ENCODE measurements at regions not wholly inside any gene's neighbourhood (a gene's known extent, or its start where the extent isn't known, plus 50 kb on each side); places are given as distances from the start of the nearest gene placed in this dataset.
"Not testable (repeated sequence)": the region's sequence is repeated elsewhere in the genome, so short reads cannot be mapped to it uniquely, and the experiment has no call there.

GRCh38 chrX:5306654-5307121 is 922.0 kb downstream of the NLGN4X start:
- intact Hi-C loops (cut with micrococcal nuclease): no loop called here

- intact Hi-C loops (cut with micrococcal nuclease): no loop called here
Observed at GRCh38 chrX:5305452-5305851, 923.2 kb downstream of the NLGN4X start.

DNA sequence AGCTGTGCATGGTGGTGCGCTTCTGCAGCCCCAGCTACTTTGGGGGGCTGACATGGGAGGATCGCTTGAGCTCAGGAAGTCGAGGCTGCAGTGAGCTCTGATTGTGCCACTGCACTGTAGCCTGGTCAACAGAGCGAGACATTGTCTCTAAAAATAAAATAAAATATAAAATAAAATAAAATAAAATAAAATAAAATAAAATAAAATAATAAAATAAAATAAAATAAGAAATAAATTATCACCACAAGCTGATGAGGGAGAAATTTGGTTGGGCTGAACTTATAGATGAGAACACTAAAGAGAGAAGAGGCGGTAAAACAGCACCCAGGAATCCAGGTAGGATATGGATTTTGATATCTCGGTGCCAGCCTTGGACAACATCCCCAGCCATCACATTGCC is 933.7 kb downstream of the NLGN4X start:
- intact Hi-C loops (cut with micrococcal nuclease): no loop called here

- intact Hi-C loops (cut with micrococcal nuclease): no loop called here
Observed at GRCh38 chrX:5290635-5291034, 938.0 kb downstream of the NLGN4X start.

GRCh38 chrX:5289949-5290348 is 938.7 kb downstream of the NLGN4X start:
- intact Hi-C loops (cut with micrococcal nuclease): not testable (repeated sequence)

DNA sequence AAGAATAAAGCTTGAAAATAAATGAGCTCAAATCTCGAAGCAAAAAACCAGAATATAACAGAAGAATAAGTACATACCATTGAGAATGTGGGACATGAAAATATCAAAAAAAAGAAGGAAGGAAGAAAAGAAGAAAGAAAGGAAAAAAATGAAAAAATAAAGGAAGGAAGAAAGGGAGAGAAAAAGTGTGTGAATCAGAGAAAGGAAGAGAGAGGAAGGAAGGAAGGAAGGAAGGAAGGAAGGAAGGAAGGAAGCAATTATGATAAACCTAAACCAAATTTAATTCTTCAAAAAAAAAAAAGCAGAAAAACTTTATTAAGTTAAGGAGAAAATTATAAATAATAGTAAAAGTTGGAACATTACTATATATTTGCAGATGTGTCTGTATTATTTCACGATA is 949.8 kb downstream of the NLGN4X start:
- intact Hi-C loops (cut with micrococcal nuclease): no loop called here

- intact Hi-C loops (cut with micrococcal nuclease): no loop called here
Observed at GRCh38 chrX:5265324-5265850, 963.3 kb downstream of the NLGN4X start.

DNA sequence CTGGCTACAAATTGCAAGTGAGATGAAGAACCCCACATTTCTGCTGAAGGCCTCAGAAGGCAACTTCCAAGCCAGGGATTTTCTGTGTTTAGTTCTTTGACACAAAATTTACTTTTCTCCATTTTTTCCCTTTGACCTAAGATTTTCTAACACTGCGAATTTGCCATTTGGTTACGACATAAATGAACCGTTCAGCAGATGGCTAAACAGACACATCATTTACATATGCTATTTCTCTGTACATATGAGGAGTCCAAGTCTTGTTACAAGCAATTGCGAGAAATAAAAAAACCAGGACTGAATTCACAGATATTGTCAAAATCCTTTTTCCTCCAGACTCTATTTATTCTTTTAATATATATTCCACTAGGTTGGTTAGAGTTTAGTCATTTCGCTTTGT is 978.6 kb downstream of the NLGN4X start:
- intact Hi-C loops (cut with micrococcal nuclease): no loop called here

DNA sequence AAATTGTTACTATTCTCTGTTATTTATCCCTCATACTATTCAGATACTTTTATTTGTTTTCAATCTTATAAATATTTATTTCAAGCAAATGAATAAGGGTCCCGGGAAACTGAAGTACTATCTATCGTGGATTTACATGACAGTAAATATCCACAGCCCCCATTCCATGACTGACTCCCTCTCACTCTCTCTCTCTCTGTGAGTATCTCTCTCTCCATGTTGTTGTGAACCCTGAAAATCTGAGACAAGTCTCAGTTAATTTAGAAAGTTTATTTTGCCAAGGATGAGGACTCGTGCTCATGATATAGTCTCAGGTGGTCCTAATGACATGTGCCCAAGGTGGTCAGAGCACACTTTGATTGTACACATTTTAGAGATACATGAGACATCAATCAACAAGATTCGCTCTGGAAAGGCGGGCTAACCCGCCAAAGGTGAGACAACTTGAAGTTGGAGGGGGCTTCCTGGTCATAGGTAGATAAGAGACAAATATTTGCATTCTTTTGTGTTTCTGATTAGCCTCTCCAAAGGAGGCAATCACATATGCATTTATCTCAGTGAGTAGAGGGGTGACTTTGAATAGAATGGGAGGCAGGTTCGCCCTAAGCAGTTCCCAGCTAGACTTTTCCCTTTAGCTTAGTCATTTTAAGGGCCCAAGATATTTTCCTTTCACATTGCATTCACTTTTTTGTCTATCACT is 986.4 kb downstream of the NLGN4X start:
- intact Hi-C loops (cut with micrococcal nuclease): no loop called here

DNA sequence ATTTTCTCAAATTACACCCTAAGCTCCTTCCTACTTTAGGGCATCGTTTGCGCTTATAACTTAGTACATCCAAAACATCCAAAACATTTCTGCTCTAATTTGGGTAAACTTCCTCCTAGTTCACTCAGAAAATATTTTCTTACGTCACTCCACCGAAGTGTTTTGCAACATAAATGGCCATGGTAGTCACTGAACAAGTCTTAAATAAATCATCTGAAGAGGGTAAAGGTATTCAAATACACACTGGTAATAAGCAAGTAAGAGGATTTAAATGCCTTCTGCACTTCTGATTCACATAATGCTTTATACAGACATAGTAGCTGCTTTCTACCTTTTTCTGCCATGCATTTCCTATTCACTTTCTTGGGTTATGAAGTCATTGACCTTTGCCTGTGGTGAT is 991.9 kb downstream of the NLGN4X start:
- intact Hi-C loops (cut with micrococcal nuclease): no loop called here

- intact Hi-C loops (cut with micrococcal nuclease): no loop called here
Observed at GRCh38 chrX:5236096-5236495, 992.6 kb downstream of the NLGN4X start.

DNA sequence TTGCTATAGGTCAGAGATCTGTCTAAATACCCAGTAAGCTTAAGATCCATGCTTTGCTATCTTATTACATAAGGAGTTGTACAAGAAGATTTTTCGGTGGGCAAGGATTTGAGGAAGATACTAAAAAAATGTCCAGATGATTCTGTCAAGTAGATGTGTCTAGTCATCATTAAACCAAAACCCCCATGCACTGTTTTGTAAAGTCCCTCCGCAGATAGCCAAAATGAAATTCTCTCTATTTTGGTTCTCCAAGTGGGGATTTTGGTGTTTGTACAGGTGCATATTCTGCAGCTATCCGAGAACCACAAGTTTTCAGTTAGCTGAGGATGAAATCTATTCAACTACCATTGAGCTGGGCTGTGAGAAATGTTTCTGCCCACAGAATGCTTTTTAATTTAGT is 994.8 kb downstream of the NLGN4X start:
- intact Hi-C loops (cut with micrococcal nuclease): no loop called here

- intact Hi-C loops (cut with micrococcal nuclease): no loop called here
Observed at GRCh38 chrX:5220421-5220820, 1008.2 kb downstream of the NLGN4X start.

DNA sequence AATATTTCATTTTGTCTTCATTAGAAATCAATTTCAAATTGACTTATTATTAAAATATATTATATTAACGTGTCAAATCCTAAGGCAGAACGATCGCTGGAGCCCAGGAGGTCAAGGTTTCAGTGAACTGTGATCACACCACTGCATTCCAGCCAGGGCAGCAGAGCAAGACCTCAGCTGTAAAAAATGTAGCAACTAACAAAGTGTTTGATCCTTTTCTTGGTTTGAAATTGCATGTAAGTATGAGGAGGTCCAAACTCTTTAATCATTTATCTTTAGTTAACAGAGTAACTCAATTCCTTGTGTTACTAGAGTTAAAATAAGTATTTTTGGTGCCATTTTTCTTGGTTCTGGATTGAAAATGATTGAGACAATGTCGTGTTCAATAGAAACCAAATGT is 1033.9 kb downstream of the NLGN4X start:
- intact Hi-C loops (cut with micrococcal nuclease): no loop called here

GRCh38 chrX:5180135-5180741 is 1048.4 kb downstream of the NLGN4X start:
- intact Hi-C loops (cut with micrococcal nuclease): no loop called here

DNA sequence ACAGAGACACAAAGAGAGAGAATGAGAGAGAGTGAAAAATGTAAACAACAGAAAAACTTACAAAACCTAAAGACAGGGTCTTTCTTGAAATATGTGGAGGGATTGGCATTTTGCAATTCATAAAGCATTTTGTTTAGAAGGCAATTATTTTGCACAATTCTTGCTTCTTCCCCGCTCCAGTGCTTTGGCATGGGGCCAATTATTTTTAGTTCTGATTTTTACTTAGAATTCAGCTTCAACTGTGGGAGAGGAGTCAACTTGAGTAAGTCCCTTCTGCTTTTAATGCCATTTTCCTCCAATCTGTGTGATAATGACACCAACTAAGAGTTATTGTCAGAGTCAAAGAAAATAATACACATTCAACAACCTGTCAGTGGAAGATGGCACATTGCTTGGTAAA is 1051.9 kb downstream of the NLGN4X start:
- intact Hi-C loops (cut with micrococcal nuclease): no loop called here

- intact Hi-C loops (cut with micrococcal nuclease): no loop called here
Observed at GRCh38 chrX:5163663-5164062, 1065.0 kb downstream of the NLGN4X start.

- intact Hi-C loops (cut with micrococcal nuclease): no loop called here
Observed at GRCh38 chrX:5155301-5155700, 1073.4 kb downstream of the NLGN4X start.

- intact Hi-C loops (cut with micrococcal nuclease): no loop called here
Observed at GRCh38 chrX:5145957-5146356, 1082.7 kb downstream of the NLGN4X start.

GRCh38 chrX:5142644-5143043 is 1086.0 kb downstream of the NLGN4X start:
- intact Hi-C loops (cut with micrococcal nuclease): no loop called here

DNA sequence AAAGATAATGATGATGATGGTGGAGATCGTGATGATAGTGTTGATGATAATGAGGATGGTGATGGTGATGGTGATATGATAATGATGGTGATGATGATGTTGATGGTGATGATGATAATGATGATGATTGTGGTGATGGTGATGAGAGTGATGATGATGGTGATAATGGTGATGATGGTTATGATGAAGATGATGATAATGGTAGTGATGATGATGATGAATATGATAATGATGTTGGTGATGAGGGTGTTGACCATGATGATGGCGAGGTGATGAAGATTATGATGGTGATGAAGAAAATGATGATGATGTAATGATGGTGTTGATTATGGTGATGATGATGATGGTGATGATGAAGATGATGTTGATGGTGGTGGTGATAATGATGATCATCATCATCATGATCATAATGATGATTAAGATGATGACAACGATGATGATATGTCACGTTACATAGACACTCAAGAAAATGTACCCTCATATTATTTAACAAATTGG is 1106.4 kb downstream of the NLGN4X start:
- intact Hi-C loops (cut with micrococcal nuclease): no loop called here

- intact Hi-C loops (cut with micrococcal nuclease): loop anchor here (10.0 kb wide), 2 partner anchors 63 to 573 kb away; no protein-coding TSS in a partner anchor
Observed at GRCh38 chrX:5117816-5118215, 1110.9 kb downstream of the NLGN4X start.

- intact Hi-C loops (cut with micrococcal nuclease): loop anchor here (10.0 kb wide), 2 partner anchors 58 to 568 kb away; no protein-coding TSS in a partner anchor
Observed at GRCh38 chrX:5113128-5113527, 1115.5 kb downstream of the NLGN4X start.
